Omental fat pad (tissue), 3 donors: ENCODE measurements at regions not wholly inside any gene's neighbourhood (a gene's known extent, or its start where the extent isn't known, plus 50 kb on each side); places are given as distances from the start of the nearest gene placed in this dataset.

Experiments used
- ATAC-seq: fragments of 150-250 bp; one replicate; pipeline ENCODE4 v1.9.1; 2016; ENCODE audit warnings: mild to moderate bottlenecking, moderate library complexity; ENCODE audit not compliant: low FRiP score
- DNase-seq: peaks from one replicate; pipeline ENCODE4 v3.0.0-alpha.2; 2019; ENCODE audit warnings: low spot score
- CTCF ChIP-seq, 3 donors: fragments of 450-650 bp; IDR thresholded peaks; one replicate each; pipeline ENCODE4 v1.5.1; 2016 to 2017; ENCODE audit warnings: antibody characterized with exemption in 3 of 3, mild to moderate bottlenecking in 3 of 3, moderate library complexity in 2 of 3

DNA sequence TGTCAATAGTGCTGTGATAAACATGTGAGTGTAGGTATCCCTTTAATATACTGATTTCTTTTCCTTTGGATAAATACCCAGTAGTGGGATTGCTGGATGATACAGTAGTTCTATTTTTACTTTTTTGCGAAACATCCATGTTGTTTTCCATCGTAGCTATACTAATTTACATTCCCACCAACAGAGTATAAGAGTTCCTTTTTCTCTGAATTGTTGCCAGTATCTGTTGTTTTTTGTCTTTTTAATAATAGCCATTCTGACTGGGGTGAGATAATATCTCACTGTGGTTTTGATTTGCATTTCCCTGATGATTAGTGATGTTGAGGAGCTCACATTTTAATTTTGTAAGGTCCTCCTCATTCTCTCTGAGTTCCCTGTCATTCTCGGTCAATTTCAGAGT is 71.1 kb upstream of the NFIL3 start:
- DNase-seq (no peak), ATAC-seq (no peak)
- no peak for TF ChIP-seq CTCF (IDR thresholded peaks at IDR 0.05)

- no peak for TF ChIP-seq CTCF (IDR thresholded peaks at IDR 0.05)
- ATAC-seq (no peak), DNase-seq (no peak)
Measured at GRCh38 chr9:91492237-91492636, 68.6 kb upstream of the NFIL3 start.

- no peak for ATAC-seq
- TF ChIP-seq CTCF (IDR thresholded peaks at IDR 0.05) = no peak
- no peak for DNase-seq
Measured at GRCh38 chr9:91491624-91492023, 68.0 kb upstream of the NFIL3 start.

- DNase-seq = no peak
- TF ChIP-seq CTCF (IDR thresholded peaks at IDR 0.05) = no peak
- no peak for ATAC-seq
Measured at GRCh38 chr9:91489361-91489899, 65.8 kb upstream of the NFIL3 start.

DNA sequence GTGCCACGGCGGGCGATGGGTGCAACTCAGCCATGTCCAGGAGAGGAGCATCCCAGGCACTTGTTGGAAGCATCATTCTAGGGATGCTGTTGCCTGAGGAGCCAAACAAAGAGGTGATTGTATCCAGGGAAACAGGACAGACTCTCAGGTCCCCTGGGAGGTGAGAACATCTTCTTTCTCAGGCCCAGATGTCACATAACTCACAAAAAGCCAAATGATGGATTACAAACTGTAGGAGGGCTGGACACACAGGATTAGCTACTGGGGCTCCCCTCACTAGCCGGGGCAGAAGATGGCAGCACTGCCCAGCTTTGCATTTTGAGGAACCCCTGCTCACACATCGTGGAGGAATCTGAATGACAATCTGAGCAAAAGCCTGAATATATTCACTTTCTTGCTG is 64.7 kb upstream of the NFIL3 start:
- no peak for ATAC-seq
- no peak for TF ChIP-seq CTCF (IDR thresholded peaks at IDR 0.05)
- DNase-seq = no peak

DNA sequence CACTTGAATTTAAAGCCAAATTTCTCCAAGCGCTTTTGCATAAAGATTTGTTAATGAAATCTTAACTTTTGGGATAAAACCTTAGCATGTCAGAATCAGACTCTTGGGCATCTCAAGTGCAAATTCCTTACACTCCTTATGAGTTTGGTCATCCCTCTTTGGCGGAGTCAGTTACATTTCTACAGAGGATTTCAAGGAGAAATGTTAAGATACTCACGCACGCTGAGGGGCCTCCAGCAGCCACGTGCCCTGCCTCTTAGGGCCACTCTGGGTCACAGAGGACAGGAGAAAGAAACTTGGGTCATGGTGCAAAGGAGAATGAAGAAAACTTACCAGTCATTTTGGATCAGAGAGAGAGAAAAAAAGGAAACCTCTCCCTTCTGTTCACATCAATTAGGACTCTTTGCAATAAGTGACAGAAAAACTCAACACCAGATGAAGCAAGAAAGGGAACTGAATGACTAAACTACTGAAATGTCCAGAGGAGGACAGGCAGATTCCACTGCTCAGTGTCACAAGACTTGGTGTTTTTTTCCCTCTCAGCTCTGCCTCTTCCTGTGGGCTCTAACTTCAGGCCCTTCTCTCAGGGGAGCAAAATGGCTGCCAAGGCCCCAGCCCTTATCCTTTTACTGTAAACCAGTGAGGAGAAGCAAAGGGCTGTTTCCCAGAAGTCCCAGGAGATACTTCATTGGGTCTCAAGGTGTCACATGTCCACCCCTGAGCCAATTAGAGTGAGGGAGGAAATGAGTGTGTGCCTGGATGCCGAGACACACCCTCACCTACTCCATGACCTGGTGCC is 63.3 kb upstream of the NFIL3 start:
- no peak for ATAC-seq
- no peak for DNase-seq
- no peak for TF ChIP-seq CTCF (IDR thresholded peaks at IDR 0.05)

DNA sequence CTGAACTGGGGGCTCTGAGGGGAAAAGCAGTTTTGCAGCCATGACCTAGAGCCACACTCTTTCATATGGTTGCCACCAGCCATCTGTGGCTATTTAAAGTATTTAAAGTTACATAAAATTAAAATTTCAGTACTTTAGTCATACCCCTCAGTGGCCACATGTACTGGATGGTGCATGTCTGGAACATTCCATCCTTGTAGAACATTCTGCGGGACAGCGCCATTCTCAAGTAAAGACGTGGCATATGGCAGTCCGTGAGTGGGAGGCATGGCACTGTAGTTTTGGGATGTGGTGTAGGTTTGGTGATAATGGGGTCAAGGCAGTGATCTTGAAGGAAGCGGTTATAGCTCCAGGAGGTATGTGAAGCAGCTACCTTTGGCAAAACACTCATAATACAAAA is 61.4 kb upstream of the NFIL3 start:
- TF ChIP-seq CTCF (IDR thresholded peaks at IDR 0.05) = no peak
- ATAC-seq (no peak), DNase-seq (no peak)
